Femur (tissue), 1 donor: ENCODE measurements at regions not wholly inside any gene's neighbourhood (a gene's known extent, or its start where the extent isn't known, plus 50 kb on each side); places are given as distances from the start of the nearest gene placed in this dataset.
"Not testable (repeated sequence)": the region's sequence is repeated elsewhere in the genome, so short reads cannot be mapped to it uniquely, and the experiment has no call there.

ENCODE experiments used
- DNase-seq: peaks from one replicate; pipeline ENCODE4 v3.0.0-alpha.2; 2017

GRCh38 chr20:51154708-51155690 is 132.1 kb upstream of the KCNG1 start:
- DNase-seq, result no peak

GRCh38 chr20:51153867-51154707 is 131.2 kb upstream of the KCNG1 start:
- DNase-seq, result no peak

- no peak for DNase-seq
These were observed 126.0 kb upstream of the KCNG1 start for GRCh38 chr20:51148941-51149340.

- DNase-seq, result no peak
These were observed 121.6 kb upstream of the KCNG1 start for GRCh38 chr20:51144476-51144875.

GRCh38 chr20:51143652-51144051 is 120.7 kb upstream of the KCNG1 start:
- no peak for DNase-seq

- DNase-seq, result no peak
These were observed 119.5 kb upstream of the KCNG1 start for GRCh38 chr20:51142448-51142847.

GRCh38 chr20:51140671-51141070 is 117.8 kb upstream of the KCNG1 start:
- DNase-seq, result no peak

- no peak for DNase-seq
These were observed 117.0 kb upstream of the KCNG1 start for GRCh38 chr20:51139891-51140290.

- DNase-seq, result no peak
These were observed 115.7 kb upstream of the KCNG1 start for GRCh38 chr20:51138576-51138975.

GRCh38 chr20:51137461-51137860 is 114.6 kb upstream of the KCNG1 start:
- no peak for DNase-seq

- DNase-seq, result no peak
These were observed 113.2 kb upstream of the KCNG1 start for GRCh38 chr20:51135926-51136715.

- DNase-seq, result no peak
These were observed 111.5 kb upstream of the KCNG1 start for GRCh38 chr20:51134405-51134804.

- DNase-seq, result no peak
These were observed 109.4 kb upstream of the KCNG1 start for GRCh38 chr20:51132279-51132678.

- DNase-seq, result no peak
These were observed 108.9 kb upstream of the KCNG1 start for GRCh38 chr20:51131811-51132210.

- no peak for DNase-seq
These were observed 106.4 kb upstream of the KCNG1 start for GRCh38 chr20:51129147-51129776.

GRCh38 chr20:51128198-51128597 is 105.3 kb upstream of the KCNG1 start:
- no peak for DNase-seq

- DNase-seq, result no peak
These were observed 104.8 kb upstream of the KCNG1 start for GRCh38 chr20:51127713-51128112.

GRCh38 chr20:51126337-51126736 is 103.4 kb upstream of the KCNG1 start:
- no peak for DNase-seq

- no peak for DNase-seq
These were observed 102.9 kb upstream of the KCNG1 start for GRCh38 chr20:51125780-51126179.

GRCh38 chr20:51125105-51125504 is 102.2 kb upstream of the KCNG1 start:
- DNase-seq, result no peak

- not testable (repeated sequence) for DNase-seq
These were observed 101.0 kb upstream of the KCNG1 start for GRCh38 chr20:51123887-51124286.

- no peak for DNase-seq
These were observed 100.2 kb upstream of the KCNG1 start for GRCh38 chr20:51122931-51123658.
